ENCODE measurements at regions not wholly inside any gene's neighbourhood (a gene's known extent, or its start where the extent isn't known, plus 50 kb on each side); places are given as distances from the start of the nearest gene placed in this dataset.

DNA sequence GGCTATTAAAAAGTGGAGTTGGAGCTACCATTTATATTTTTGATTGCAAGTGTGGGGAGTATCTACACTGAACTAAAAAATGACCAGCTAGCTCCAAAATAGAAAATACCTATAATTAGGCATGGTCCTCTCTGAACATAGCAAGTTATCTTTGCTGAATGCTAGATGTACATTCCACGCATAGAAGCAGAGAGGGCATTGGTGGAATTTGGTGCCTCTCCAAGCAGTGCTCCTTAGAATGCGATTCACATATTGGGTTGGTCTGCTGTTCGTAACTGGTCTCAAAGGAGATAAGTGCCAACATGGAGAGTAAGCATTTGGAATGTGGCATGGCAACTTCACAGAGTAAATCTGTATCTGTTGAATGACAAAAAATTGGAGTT, 196.2 kb downstream of the PTN start:
- TF ChIP-seq, protein P1, sequence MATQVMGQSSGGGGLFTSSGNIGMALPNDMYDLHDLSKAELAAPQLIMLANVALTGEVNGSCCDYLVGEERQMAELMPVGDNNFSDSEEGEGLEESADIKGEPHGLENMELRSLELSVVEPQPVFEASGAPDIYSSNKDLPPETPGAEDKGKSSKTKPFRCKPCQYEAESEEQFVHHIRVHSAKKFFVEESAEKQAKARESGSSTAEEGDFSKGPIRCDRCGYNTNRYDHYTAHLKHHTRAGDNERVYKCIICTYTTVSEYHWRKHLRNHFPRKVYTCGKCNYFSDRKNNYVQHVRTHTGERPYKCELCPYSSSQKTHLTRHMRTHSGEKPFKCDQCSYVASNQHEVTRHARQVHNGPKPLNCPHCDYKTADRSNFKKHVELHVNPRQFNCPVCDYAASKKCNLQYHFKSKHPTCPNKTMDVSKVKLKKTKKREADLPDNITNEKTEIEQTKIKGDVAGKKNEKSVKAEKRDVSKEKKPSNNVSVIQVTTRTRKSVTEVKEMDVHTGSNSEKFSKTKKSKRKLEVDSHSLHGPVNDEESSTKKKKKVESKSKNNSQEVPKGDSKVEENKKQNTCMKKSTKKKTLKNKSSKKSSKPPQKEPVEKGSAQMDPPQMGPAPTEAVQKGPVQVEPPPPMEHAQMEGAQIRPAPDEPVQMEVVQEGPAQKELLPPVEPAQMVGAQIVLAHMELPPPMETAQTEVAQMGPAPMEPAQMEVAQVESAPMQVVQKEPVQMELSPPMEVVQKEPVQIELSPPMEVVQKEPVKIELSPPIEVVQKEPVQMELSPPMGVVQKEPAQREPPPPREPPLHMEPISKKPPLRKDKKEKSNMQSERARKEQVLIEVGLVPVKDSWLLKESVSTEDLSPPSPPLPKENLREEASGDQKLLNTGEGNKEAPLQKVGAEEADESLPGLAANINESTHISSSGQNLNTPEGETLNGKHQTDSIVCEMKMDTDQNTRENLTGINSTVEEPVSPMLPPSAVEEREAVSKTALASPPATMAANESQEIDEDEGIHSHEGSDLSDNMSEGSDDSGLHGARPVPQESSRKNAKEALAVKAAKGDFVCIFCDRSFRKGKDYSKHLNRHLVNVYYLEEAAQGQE (IDR thresholded peaks at IDR 0.05; ENCODE audit: borderline replicate concordance) = no peak
- TF ChIP-seq EZH2 (IDR thresholded peaks at IDR 0.05; ENCODE audit: borderline replicate concordance, insufficient read depth, low read length, poor library complexity, severe bottlenecking) = no peak
- TF ChIP-seq MXI1 (conservative IDR thresholded peaks at IDR 0.05; ENCODE audit: poor library complexity, severe bottlenecking) = no peak
- TF ChIP-seq EP300 (conservative IDR thresholded peaks at IDR 0.05; ENCODE audit: poor library complexity, severe bottlenecking) = no peak
- TF ChIP-seq SMC3 (conservative IDR thresholded peaks at IDR 0.05; ENCODE audit: poor library complexity) = no peak
- no peak for TF ChIP-seq POLR2AphosphoS5 (IDR thresholded peaks at IDR 0.05)
- TF ChIP-seq TAF1 (IDR thresholded peaks at IDR 0.05; ENCODE audit: low read depth) = no peak
- TF ChIP-seq RAD21 (conservative IDR thresholded peaks at IDR 0.05) = no peak
- Histone ChIP-seq H3K4me2 (ENCODE audit: low read length) (no peak overlapping the region), H3K9me3 (ENCODE audit: low read length) (no peaks in the 10 kb centered on the region)

DNA sequence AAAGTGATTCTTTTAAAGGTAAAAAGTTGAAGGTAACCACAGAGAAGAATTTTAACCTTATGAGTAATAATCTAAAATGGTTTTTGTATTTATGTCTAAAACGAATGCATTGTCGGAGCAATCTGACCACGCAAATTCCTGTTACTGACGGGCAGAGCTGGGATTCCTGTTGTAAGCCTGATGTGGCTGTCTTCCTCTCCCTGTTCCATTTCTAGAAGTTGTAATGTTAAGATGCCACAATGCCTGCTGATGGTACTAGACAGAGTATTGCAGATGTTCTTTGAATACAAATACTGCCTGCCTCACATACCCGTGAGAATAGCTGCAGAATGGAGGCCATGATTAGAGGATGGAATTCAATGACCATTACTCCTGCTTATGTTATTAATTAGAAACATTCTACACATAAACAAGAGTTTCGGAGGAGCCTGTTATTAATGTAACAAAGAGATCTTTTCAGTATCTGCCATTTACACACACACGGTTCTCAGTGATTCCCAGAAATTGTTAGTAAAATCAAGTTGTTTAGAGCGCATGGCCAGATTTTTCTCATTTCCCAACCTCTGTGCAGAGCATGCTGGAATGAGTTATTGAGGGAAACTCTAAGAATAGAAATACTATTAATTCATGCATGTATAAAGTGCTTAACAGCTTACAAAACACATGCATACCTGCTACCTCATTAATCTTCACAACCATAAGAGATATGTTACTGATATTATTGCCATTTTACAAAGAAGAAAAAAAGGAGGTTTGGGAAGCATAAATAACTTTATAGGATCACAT, 196.8 kb downstream of the PTN start:
- H3K9me3 ChIP-seq (ENCODE audit: low read length) = no peaks in the 10 kb centered on the region
- no peaks in the 10 kb centered on the region for H3K9me2 ChIP-seq (ENCODE audit: insufficient read depth, low read length)
- no peaks in the 10 kb centered on the region for H4K20me1 ChIP-seq (ENCODE audit: insufficient read depth)
- no peak overlapping the region for H3K4me2 ChIP-seq (ENCODE audit: low read length)
- no peak overlapping the region for H3K9ac ChIP-seq (ENCODE audit: low read length)
- no peaks in the 10 kb centered on the region for H3K27me3 ChIP-seq (ENCODE audit: insufficient read depth, low read depth, low read length)
- no peaks in the 10 kb centered on the region for H3F3A ChIP-seq (ENCODE audit: insufficient read depth, low read length, poor library complexity, severe bottlenecking)
- no peaks in the 10 kb centered on the region for H3K79me2 ChIP-seq (replicated peaks; ENCODE audit: insufficient read depth, low read length)
- no peaks in the 10 kb centered on the region for H3K36me3 ChIP-seq (ENCODE audit: insufficient read depth, low read length)
- H2AFZ ChIP-seq (ENCODE audit: low read depth, low read length) = no peak overlapping the region
- no peak overlapping the region for H3K27ac ChIP-seq (ENCODE audit: low read length)
- H3K4me3 ChIP-seq (ENCODE audit: low read length) = no peak overlapping the region
- TF ChIP-seq SMC3 (conservative IDR thresholded peaks at IDR 0.05; ENCODE audit: poor library complexity) (no peak), RAD21 (conservative IDR thresholded peaks at IDR 0.05) (no peak), EP300 (conservative IDR thresholded peaks at IDR 0.05; ENCODE audit: poor library complexity, severe bottlenecking) (no peak), CTCF (IDR thresholded peaks at IDR 0.05; ENCODE audit: poor library complexity, severe bottlenecking) (no peak), POLR2AphosphoS5 (IDR thresholded peaks at IDR 0.05) (no peak), MXI1 (conservative IDR thresholded peaks at IDR 0.05; ENCODE audit: poor library complexity, severe bottlenecking) (no peak), TAF1 (IDR thresholded peaks at IDR 0.05; ENCODE audit: low read depth) (no peak), EZH2 (IDR thresholded peaks at IDR 0.05; ENCODE audit: borderline replicate concordance, insufficient read depth, low read length, poor library complexity, severe bottlenecking) (no peak)
- TF ChIP-seq, protein P1 (IDR thresholded peaks at IDR 0.05; ENCODE audit: borderline replicate concordance) = no peak

More for the DNA sequence above, 196.2 kb downstream of the PTN start:
- Histone ChIP-seq H3K36me3 (ENCODE audit: insufficient read depth, low read length) (no peaks in the 10 kb centered on the region), H3K4me3 (ENCODE audit: low read length) (no peak overlapping the region), H3K9me2 (ENCODE audit: insufficient read depth, low read length) (no peaks in the 10 kb centered on the region), H2AFZ (ENCODE audit: low read depth, low read length) (no peak overlapping the region), H4K20me1 (ENCODE audit: insufficient read depth) (no peaks in the 10 kb centered on the region), H3K27me3 (ENCODE audit: insufficient read depth, low read depth, low read length) (no peaks in the 10 kb centered on the region), H3K79me2 (replicated peaks; ENCODE audit: insufficient read depth, low read length) (no peaks in the 10 kb centered on the region), H3K27ac (ENCODE audit: low read length) (no peak overlapping the region), H3K9ac (ENCODE audit: low read length) (no peak overlapping the region), H3F3A (ENCODE audit: insufficient read depth, low read length, poor library complexity, severe bottlenecking) (no peaks in the 10 kb centered on the region)
